BE2C (cell line): ENCODE measurements at regions not wholly inside any gene's neighbourhood (a gene's known extent, or its start where the extent isn't known, plus 50 kb on each side); places are given as distances from the start of the nearest gene placed in this dataset.

ENCODE experiments used
- DNase-seq: peaks from one replicate; pipeline ENCODE4 v3.0.0-alpha.2; 2020
- H3K27me3 ChIP-seq: fragments of 250-450 bp; sonication (Bioruptor Pico); 2 replicates; pipeline ENCODE4 v1.5.1; 2020; ENCODE audit warnings: mild to moderate bottlenecking
- H3K36me3 ChIP-seq: fragments of 250-450 bp; sonication (Bioruptor Pico); 2 replicates; pipeline ENCODE4 v1.5.1; 2020; ENCODE audit warnings: mild to moderate bottlenecking
- H3K4me1 ChIP-seq: fragments of 250-450 bp; sonication (Bioruptor Pico); 2 replicates; pipeline ENCODE4 v1.5.1; 2020
- H3K4me3 ChIP-seq: 2 replicates; pipeline ENCODE4 v1.5.1; 2011; ENCODE audit warnings: low read depth, low read length
- H3K9me3 ChIP-seq: fragments of 250-450 bp; sonication (Bioruptor Pico); 2 replicates; pipeline ENCODE4 v1.5.1; 2020
- CTCF ChIP-seq: IDR thresholded peaks from 2 replicates; pipeline ENCODE4 v1.5.1; 2012; ENCODE audit warnings: mild to moderate bottlenecking, low read depth, low read length

GRCh38 chr5:159452480-159453167 lies 122.3 kb upstream of the IL12B start:
- no peak for DNase-seq
- Histone ChIP-seq H3K9me3 (no peaks in the 10 kb centered on the region), H3K4me3 (no peak overlapping the region), H3K27me3 (no peaks in the 10 kb centered on the region), H3K36me3 (no peaks in the 10 kb centered on the region), H3K4me1 (peaks cover 12% of the 10 kb centered on the region)
- TF ChIP-seq CTCF = no peak

DNA sequence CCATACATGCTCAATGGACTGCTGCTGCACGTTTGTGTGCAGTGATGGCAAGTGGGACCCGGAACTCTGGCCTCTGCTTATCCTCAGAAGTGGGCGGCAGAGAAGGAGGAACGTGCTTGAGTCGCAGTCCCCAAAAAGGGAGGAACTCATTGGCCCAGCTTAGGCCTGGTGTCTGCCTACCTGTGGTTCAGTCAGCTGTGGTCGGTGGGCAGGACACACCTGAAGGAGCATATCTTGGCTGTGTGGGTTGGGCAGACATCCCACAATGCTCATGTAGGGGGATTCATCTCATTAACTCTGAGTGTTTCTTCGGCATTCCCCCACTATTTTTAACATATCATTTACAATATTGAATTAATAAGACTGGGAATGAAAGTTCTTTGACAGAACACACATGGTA lies 122.9 kb upstream of the IL12B start:
- Histone ChIP-seq H3K36me3 (no peaks in the 10 kb centered on the region), H3K4me1 (peaks cover 12% of the 10 kb centered on the region), H3K9me3 (no peaks in the 10 kb centered on the region), H3K27me3 (no peaks in the 10 kb centered on the region), H3K4me3 (no peak overlapping the region)
- TF ChIP-seq CTCF = no peak
- no peak for DNase-seq

DNA sequence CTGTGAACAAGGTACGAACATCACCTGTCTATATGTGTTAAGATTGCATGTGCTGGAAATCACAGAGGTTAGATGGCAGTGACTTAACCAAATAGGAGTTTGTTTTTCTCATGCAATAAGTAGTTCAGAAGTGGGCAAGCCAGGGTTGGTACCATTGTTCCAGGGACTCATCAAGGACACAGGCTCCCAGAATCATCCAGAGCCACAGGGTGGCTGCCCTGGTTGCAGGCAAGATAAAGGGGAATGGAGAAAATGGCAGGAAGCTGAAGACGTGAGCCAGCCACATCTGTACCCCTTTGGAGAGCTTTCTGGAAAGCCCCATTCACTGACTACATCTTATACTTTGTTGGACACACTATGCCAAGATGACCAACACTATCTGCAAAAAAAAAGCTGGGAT lies 126.0 kb upstream of the IL12B start:
- Histone ChIP-seq H3K36me3 (no peaks in the 10 kb centered on the region), H3K4me1 (no peaks in the 10 kb centered on the region; the same call in 1 of the 2 replicates), H3K27me3 (no peaks in the 10 kb centered on the region), H3K4me3 (no peak overlapping the region), H3K9me3 (no peaks in the 10 kb centered on the region)
- no peak for TF ChIP-seq CTCF
- DNase-seq = no peak

- Histone ChIP-seq H3K4me3 (no peak overlapping the region), H3K9me3 (no peaks in the 10 kb centered on the region), H3K4me1 (no peaks in the 10 kb centered on the region; the same call in none of the 2 replicates), H3K27me3 (no peaks in the 10 kb centered on the region), H3K36me3 (no peaks in the 10 kb centered on the region)
- TF ChIP-seq CTCF = no peak
- no peak for DNase-seq
Observed at GRCh38 chr5:159456722-159457465, 126.6 kb upstream of the IL12B start.

GRCh38 chr5:159458217-159458711 lies 128.0 kb upstream of the IL12B start:
- Histone ChIP-seq H3K36me3 (no peaks in the 10 kb centered on the region), H3K9me3 (no peaks in the 10 kb centered on the region), H3K27me3 (no peaks in the 10 kb centered on the region), H3K4me3 (no peak overlapping the region), H3K4me1 (peaks cover 5% of the 10 kb centered on the region)
- DNase-seq = no peak
- no peak for TF ChIP-seq CTCF

DNA sequence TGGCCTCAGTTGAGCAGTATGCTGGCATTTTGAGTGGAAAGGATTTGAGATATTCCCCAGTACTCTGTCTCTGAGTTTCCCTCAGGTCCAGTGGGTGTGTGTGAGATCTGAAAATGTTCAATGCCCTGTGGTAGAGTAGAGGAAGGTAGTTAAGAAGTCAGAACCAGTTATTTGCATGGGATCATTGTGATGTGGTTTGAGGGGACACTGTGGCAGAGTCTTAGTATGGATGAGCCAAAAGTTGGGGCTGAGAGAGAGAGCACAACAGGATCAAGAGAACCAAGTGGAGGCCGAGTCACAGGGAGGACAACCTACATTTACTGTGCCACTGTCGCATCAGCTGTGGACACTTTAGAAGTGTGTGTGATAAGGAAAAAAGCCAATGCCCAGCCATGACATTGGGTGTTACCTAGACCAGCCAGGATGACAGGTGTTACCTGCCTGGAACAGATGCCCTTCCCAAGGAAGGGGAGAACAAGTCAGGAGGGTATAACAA lies 128.9 kb upstream of the IL12B start:
- H3K4me3 ChIP-seq = no peak overlapping the region
- no peak for DNase-seq
- H3K9me3 ChIP-seq = no peaks in the 10 kb centered on the region
- no peaks in the 10 kb centered on the region for H3K27me3 ChIP-seq
- H3K36me3 ChIP-seq = no peaks in the 10 kb centered on the region
- peaks cover 11% of the 10 kb centered on the region for H3K4me1 ChIP-seq
- no peak for TF ChIP-seq CTCF
